HEK293 (cell line): ENCODE measurements at regions not wholly inside any gene's neighbourhood (a gene's known extent, or its start where the extent isn't known, plus 50 kb on each side); places are given as distances from the start of the nearest gene placed in this dataset.
A peak's percentile ranks its signal among the peaks of the same experiment; 100 is the strongest.

Experiments
- CTCF ChIA-PET: fragments of 350-600 bp; formaldehyde crosslinking; extraction: SDS; loops from one replicate; lab custom pipeline; 2021; ENCODE audit warnings: antibody characterized with exemption; lab: Yijun Ruan, JAX
- POLR2A ChIA-PET: fragments of 300-600 bp; formaldehyde crosslinking; extraction: SDS; loops from one replicate; lab custom pipeline; 2020; ENCODE audit warnings: antibody characterized with exemption, inconsistent platforms; lab: Yijun Ruan, JAX
- H3K27ac ChIP-seq: fragments of 200-500 bp; sonication (Bioruptor generic); 2 replicates; pipeline ENCODE4 v1.5.1; 2014; ENCODE audit warnings: low read depth, low read length, control low read depth, inconsistent platforms; ENCODE audit errors: extremely low read depth
- H3K36me3 ChIP-seq, 2 experiments: fragments of 200-500 bp in 1 of 2; sonication (Bioruptor generic) in 1 of 2; 1 replicate in 1 of 2; 2 replicates in 1 of 2; pipeline ENCODE4 v1.5.1; 2014 to 2017; ENCODE audit warnings: inconsistent platforms in 2 of 2, low read length in 2 of 2; ENCODE audit not compliant: control insufficient read depth in 2 of 2, insufficient read depth in 1 of 2
- H3K4me1 ChIP-seq: fragments of 200-500 bp; sonication (Bioruptor generic); 2 replicates; pipeline ENCODE4 v1.5.1; 2014; ENCODE audit warnings: mild to moderate bottlenecking, low read length, inconsistent platforms; ENCODE audit not compliant: control insufficient read depth, insufficient read depth
- H3K4me3 ChIP-seq: 2 replicates; pipeline ENCODE4 v1.5.1; 2011; ENCODE audit warnings: low read depth, mild to moderate bottlenecking, control low read depth, low read length, moderate library complexity
- H3K9me3 ChIP-seq: fragments of 200-500 bp; sonication (Bioruptor generic); 2 replicates; pipeline ENCODE4 v1.5.1; 2014; ENCODE audit warnings: low read depth, low read length, inconsistent platforms; ENCODE audit not compliant: control insufficient read depth, insufficient read depth
- EGR2 ChIP-seq: fragments of 450-650 bp; formaldehyde crosslinking; IDR thresholded peaks from 2 replicates; pipeline ENCODE4 v1.5.1; 2016; ENCODE audit warnings: low read depth, missing biosample characterization, missing genetic modification characterization
- KLF10 ChIP-seq: fragments of 450-650 bp; IDR thresholded peaks from 2 replicates; pipeline ENCODE4 v1.5.1; 2018; ENCODE audit warnings: missing biosample characterization, mild to moderate bottlenecking, missing genetic modification characterization
- KLF7 ChIP-seq: fragments of 450-650 bp; formaldehyde crosslinking; IDR thresholded peaks from 2 replicates; pipeline ENCODE4 v1.5.1; 2016; ENCODE audit warnings: missing biosample characterization, missing genetic modification characterization, borderline replicate concordance
- OVOL3 ChIP-seq: fragments of 450-650 bp; formaldehyde crosslinking; IDR thresholded peaks from 2 replicates; pipeline ENCODE4 v1.5.1; 2016; ENCODE audit warnings: missing biosample characterization, missing genetic modification characterization
- PRDM1 ChIP-seq: fragments of 450-650 bp; formaldehyde crosslinking; IDR thresholded peaks from 2 replicates; pipeline ENCODE4; 2016; ENCODE audit warnings: missing biosample characterization, missing genetic modification characterization
- SETDB1 ChIP-seq: IDR thresholded peaks from one replicate; pipeline ENCODE4 v1.6.1; 2017; ENCODE audit warnings: mild to moderate bottlenecking, low read length, moderate library complexity, mixed read lengths; ENCODE audit not compliant: insufficient read length
- ZBTB20 ChIP-seq: fragments of 450-650 bp; formaldehyde crosslinking; IDR thresholded peaks from 2 replicates; pipeline ENCODE4 v1.5.1; 2016; ENCODE audit warnings: missing biosample characterization, missing genetic modification characterization
- ZBTB7A ChIP-seq: fragments of 450-650 bp; formaldehyde crosslinking; IDR thresholded peaks from 2 replicates; pipeline ENCODE4 v1.5.1; 2016; ENCODE audit warnings: low read depth, missing biosample characterization, missing genetic modification characterization
- ZIC2 ChIP-seq: fragments of 450-650 bp; formaldehyde crosslinking; IDR thresholded peaks from 2 replicates; pipeline ENCODE4 v1.5.1; 2016; ENCODE audit warnings: missing biosample characterization, missing genetic modification characterization
- ZNF112 ChIP-seq: fragments of 450-650 bp; formaldehyde crosslinking; IDR thresholded peaks from 2 replicates; pipeline ENCODE4 v1.5.0; 2017; ENCODE audit warnings: missing biosample characterization, missing genetic modification characterization
- ZNF19 ChIP-seq: fragments of 450-650 bp; formaldehyde crosslinking; IDR thresholded peaks from 2 replicates; pipeline ENCODE4; 2016; ENCODE audit warnings: missing biosample characterization, missing genetic modification characterization, low read depth
- ZNF211 ChIP-seq: fragments of 450-650 bp; formaldehyde crosslinking; IDR thresholded peaks from 2 replicates; pipeline ENCODE4 v1.5.1; 2016; ENCODE audit warnings: low read depth, missing biosample characterization, missing genetic modification characterization
- ZNF248 ChIP-seq: fragments of 450-650 bp; formaldehyde crosslinking; IDR thresholded peaks from 2 replicates; pipeline ENCODE4 v1.5.1; 2017; ENCODE audit warnings: missing biosample characterization, missing genetic modification characterization
- ZNF341 ChIP-seq: fragments of 450-650 bp; formaldehyde crosslinking; IDR thresholded peaks from 2 replicates; pipeline ENCODE4; 2016; ENCODE audit warnings: low read depth, missing biosample characterization, missing genetic modification characterization
- ZNF37A ChIP-seq: fragments of 450-650 bp; IDR thresholded peaks from 2 replicates; pipeline ENCODE4 v1.5.1; 2018; ENCODE audit warnings: missing biosample characterization, missing genetic modification characterization
- ZNF398 ChIP-seq: fragments of 450-650 bp; formaldehyde crosslinking; IDR thresholded peaks from 2 replicates; pipeline ENCODE4 v1.5.1; 2017; ENCODE audit warnings: missing biosample characterization, missing genetic modification characterization
- ZNF433 ChIP-seq: fragments of 450-650 bp; formaldehyde crosslinking; IDR thresholded peaks from 2 replicates; pipeline ENCODE4 v1.5.1; 2016; ENCODE audit warnings: missing biosample characterization, missing genetic modification characterization, low read depth
- ZNF521 ChIP-seq: fragments of 450-650 bp; formaldehyde crosslinking; IDR thresholded peaks from 2 replicates; pipeline ENCODE4 v1.5.1; 2017; ENCODE audit warnings: missing biosample characterization, mild to moderate bottlenecking, missing genetic modification characterization
- ZNF555 ChIP-seq: fragments of 450-650 bp; formaldehyde crosslinking; conservative IDR thresholded peaks from 2 replicates; pipeline ENCODE4 v1.5.1; 2017; ENCODE audit warnings: missing biosample characterization, mild to moderate bottlenecking, missing genetic modification characterization, inconsistent platforms
- ZNF600 ChIP-seq: fragments of 450-650 bp; formaldehyde crosslinking; IDR thresholded peaks from 2 replicates; pipeline ENCODE4 v1.5.1; 2016; ENCODE audit warnings: missing biosample characterization, missing genetic modification characterization
- ZNF792 ChIP-seq: fragments of 450-650 bp; formaldehyde crosslinking; IDR thresholded peaks from 2 replicates; pipeline ENCODE4 v1.5.1; 2016; ENCODE audit warnings: missing biosample characterization, missing genetic modification characterization
- ZNF843 ChIP-seq: fragments of 450-650 bp; formaldehyde crosslinking; IDR thresholded peaks from 2 replicates; pipeline ENCODE4 v1.5.1; 2016; ENCODE audit warnings: missing biosample characterization, missing genetic modification characterization
- ZSCAN4 ChIP-seq: fragments of 450-650 bp; formaldehyde crosslinking; IDR thresholded peaks from 2 replicates; pipeline ENCODE4 v1.5.1; 2017; ENCODE audit warnings: missing biosample characterization, missing genetic modification characterization

GRCh38 chr7:16999541-17000267 is 117.9 kb upstream of the AGR3 start:
- TF ChIP-seq KLF10 (tag by site-specific recombination), result no peak
- no peak for TF ChIP-seq ZBTB20 (tag by site-specific recombination)
- no peak for TF ChIP-seq SETDB1
- TF ChIP-seq PRDM1 (tag by site-specific recombination), result peak; percentile 89

GRCh38 chr7:17005271-17005670 is 123.5 kb upstream of the AGR3 start:
- TF ChIP-seq ZNF211 (tag by site-specific recombination) (no peak), ZNF112 (tag by site-specific recombination) (no peak), ZNF843 (tag by site-specific recombination) (no peak), ZNF341 (tag by site-specific recombination) (no peak), KLF7 (no peak), ZNF600 (no peak), ZNF521 (tag by site-specific recombination) (no peak), ZNF37A (tag by site-specific recombination) (no peak), ZNF19 (tag by site-specific recombination) (no peak), ZNF792 (no peak), ZIC2 (tag by site-specific recombination) (no peak), ZNF433 (tag by site-specific recombination) (no peak), EGR2 (tag by site-specific recombination) (no peak), OVOL3 (tag by site-specific recombination) (no peak)
- H3K4me3 ChIP-seq, result no peak overlapping the region
- H3K36me3 ChIP-seq, result no peaks in the 10 kb centered on the region
- CTCF ChIA-PET, result interaction anchor here (0.5 to 0.7 kb wide), 3 partner anchors 9 to 361 kb away, joined by 3 to 4 read pairs (median 3); no protein-coding TSS in a partner anchor
- POLR2A ChIA-PET, result no interaction called here
- no peaks in the 10 kb centered on the region for H3K9me3 ChIP-seq
- H3K27ac ChIP-seq, result no peak overlapping the region
- H3K4me1 ChIP-seq, result no peaks in the 10 kb centered on the region

More at GRCh38 chr7:16999541-17000267, 117.9 kb upstream of the AGR3 start:
- no peaks in the 10 kb centered on the region for H3K36me3 ChIP-seq
- no peaks in the 10 kb centered on the region for H3K4me1 ChIP-seq
- no peak overlapping the region for H3K4me3 ChIP-seq
- no peak overlapping the region for H3K27ac ChIP-seq
- no peaks in the 10 kb centered on the region for H3K9me3 ChIP-seq
- CTCF ChIA-PET, result interaction anchor here (0.9 to 1.2 kb wide), 2 partner anchors 9 to 17 kb away, joined by 5 to 6 read pairs; no protein-coding TSS in a partner anchor
- POLR2A ChIA-PET, result no interaction called here

GRCh38 chr7:17007841-17008240 is 126.1 kb upstream of the AGR3 start:
- no peak for TF ChIP-seq ZNF398
- TF ChIP-seq ZNF248, result no peak
- TF ChIP-seq ZBTB7A, result no peak
- no peak for TF ChIP-seq ZSCAN4 (tag by site-specific recombination)
- no peak for TF ChIP-seq ZNF555 (tag by site-specific recombination)
- H3K9me3 ChIP-seq, result no peaks in the 10 kb centered on the region
- H3K4me1 ChIP-seq, result no peaks in the 10 kb centered on the region
- ChIA-PET CTCF (interaction anchor here (1.0 to 2.9 kb wide), 5 partner anchors 8 to 378 kb away, joined by 3 to 16 read pairs (median 7); no protein-coding TSS in a partner anchor), POLR2A (no interaction called here)
- H3K36me3 ChIP-seq, result no peaks in the 10 kb centered on the region
- H3K27ac ChIP-seq, result no peak overlapping the region
- H3K4me3 ChIP-seq, result no peak overlapping the region
